GM13976 (cell line): ENCODE measurements at regions not wholly inside any gene's neighbourhood (a gene's known extent, or its start where the extent isn't known, plus 50 kb on each side); places are given as distances from the start of the nearest gene placed in this dataset.

Experiments used
- DNase-seq: peaks from one replicate; pipeline ENCODE4 v3.0.0; 2012; ENCODE audit warnings: low spot score
- CTCF ChIP-seq: IDR thresholded peaks from 2 replicates; pipeline ENCODE4 v1.5.1; 2012; ENCODE audit warnings: borderline replicate concordance, mild to moderate bottlenecking; ENCODE audit not compliant: insufficient read depth; ENCODE audit errors: extremely low read depth, missing control alignments, control extremely low read depth
- in situ Hi-C: fragments of 300-500 bp; cut with MboI; formaldehyde crosslinking; loops from one replicate; pipeline ENCODE4 v1.12.0; 2022; ENCODE audit warnings: low sequenced_read_pairs, mixed read lengths, inconsistent platforms; ENCODE audit not compliant: unreplicated experiment

- DNase-seq = no peak
- TF ChIP-seq CTCF = no peak
- in situ Hi-C loops = no loop called here
Observed at GRCh38 chr2:153230977-153231376, 247.6 kb downstream of the RPRM start.

DNA sequence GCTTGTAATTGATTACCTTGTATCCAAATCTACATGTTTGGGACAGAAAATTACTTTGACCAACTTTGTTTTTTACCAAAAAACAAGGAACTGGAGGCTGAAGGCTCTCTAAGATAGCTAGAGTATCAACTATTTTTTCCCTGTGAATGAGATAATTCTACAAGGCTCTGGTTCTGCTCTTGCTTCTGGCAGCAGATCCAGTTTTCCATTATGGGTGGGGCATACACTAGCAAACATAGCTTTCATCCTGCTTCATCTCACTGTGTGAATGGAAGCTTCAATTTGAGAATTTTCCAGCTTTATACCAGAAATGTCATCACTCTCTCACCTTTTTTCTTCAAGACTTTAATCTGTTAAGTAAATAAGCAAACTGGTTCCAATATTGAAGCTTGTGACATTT is 249.7 kb downstream of the RPRM start:
- in situ Hi-C loops = no loop called here
- no peak for TF ChIP-seq CTCF
- no peak for DNase-seq

DNA sequence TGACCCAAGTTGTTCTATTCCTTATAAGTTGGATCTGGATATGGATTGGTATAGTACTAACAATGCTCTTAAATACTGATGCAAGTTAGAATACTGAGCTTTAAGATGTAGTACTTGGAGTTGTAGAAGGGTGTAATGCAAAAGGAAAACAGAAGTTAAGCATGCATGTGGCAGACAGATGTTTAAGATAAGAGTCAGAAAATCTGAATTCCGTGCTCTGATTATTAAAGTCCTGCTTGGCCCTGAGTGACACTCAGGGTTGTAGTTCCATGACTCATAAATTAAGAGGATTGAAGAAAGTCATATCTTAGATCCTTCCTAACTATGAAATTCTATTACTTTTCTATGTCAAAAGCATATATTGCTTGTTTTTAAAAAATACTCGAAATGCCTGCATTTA is 250.6 kb downstream of the RPRM start:
- no peak for TF ChIP-seq CTCF
- no peak for DNase-seq
- in situ Hi-C loops = no loop called here

DNA sequence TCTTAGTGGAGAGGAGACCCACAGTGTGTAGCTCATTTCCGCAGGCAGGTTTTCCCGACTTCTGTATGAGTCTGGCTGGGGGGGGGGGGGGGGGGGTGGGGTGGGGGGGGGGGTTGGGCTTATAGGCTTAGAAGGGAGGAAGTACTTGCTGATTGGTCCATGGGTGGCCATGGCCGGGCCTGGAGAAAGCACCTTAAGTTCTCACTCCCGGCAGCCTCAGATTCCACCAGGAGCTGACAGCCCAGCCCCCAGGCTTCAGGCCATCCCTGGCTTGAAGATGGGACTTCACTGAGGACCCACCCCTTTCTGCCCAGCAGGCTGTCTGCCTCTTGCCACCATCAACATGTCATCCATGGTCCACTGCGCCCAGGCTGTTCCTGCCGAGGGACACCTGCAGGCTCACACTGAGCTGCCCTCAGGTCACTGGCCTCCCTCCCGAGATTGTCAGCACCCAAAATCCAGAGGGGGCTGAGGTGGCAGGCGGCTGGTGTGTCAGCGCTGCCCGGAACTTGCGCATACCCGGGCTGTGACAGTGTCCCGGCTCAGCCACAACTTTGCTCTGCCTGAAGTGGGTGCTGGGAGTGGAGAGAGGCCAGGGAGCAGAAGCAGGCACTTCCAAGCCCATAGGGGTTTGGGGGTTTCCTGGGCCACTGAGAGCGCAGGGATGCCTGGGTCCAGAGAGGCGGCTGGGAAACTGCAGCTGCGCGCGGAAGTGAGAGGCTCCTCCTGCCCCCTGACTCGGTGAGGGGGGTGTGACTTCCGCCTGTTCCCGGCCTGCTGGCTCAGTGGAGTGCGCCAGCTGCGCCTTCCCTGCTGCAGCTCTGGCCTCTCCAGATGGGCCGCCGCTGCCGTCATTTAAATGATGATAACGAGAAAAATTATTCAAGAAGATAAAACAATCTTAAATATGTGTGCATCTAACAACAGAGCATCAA is 256.1 kb downstream of the RPRM start:
- in situ Hi-C loops = no loop called here
- DNase-seq = no peak
- TF ChIP-seq CTCF = no peak

DNA sequence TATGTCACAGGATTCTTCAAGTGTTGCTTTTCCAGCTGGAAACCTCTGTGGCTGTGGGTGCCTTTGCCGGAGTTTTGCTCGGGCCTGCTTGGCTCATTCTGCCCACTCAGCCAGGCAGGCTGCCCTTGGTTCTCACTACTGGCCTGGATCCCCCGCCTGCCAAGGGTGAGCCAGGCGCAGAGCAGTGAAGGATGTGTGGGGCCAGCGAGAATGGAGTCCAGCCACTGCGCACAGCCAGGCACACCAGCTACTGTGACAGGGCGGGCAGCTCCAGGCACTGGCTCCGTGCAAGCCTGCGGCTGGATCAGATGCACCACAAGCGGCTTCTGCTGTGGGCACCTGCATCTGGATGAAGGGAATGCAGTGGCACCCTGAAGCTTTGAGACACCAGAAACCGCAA is 257.1 kb downstream of the RPRM start:
- in situ Hi-C loops = no loop called here

GRCh38 chr2:153221087-153221486 is 257.5 kb downstream of the RPRM start:
- no peak for DNase-seq
- no peak for TF ChIP-seq CTCF
- in situ Hi-C loops = no loop called here

More for the DNA sequence above, 257.1 kb downstream of the RPRM start:
- no peak for TF ChIP-seq CTCF
- DNase-seq = no peak
